C4-2B (cell line): ENCODE measurements at regions not wholly inside any gene's neighbourhood (a gene's known extent, or its start where the extent isn't known, plus 50 kb on each side); places are given as distances from the start of the nearest gene placed in this dataset.

ENCODE experiments used
- CTCF ChIP-seq: fragments of 450-650 bp; conservative IDR thresholded peaks from 2 replicates; pipeline ENCODE4 v1.5.1; 2017; ENCODE audit warnings: mild to moderate bottlenecking
- ZFX ChIP-seq: fragments of 450-650 bp; IDR thresholded peaks from 2 replicates; pipeline ENCODE4 v1.6.1; 2017

GRCh38 chr11:87453531-87454089, 415.9 kb downstream of the TMEM135 start:
- no peak for TF ChIP-seq CTCF
- no peak for TF ChIP-seq ZFX
